ENCODE measurements at regions not wholly inside any gene's neighbourhood (a gene's known extent, or its start where the extent isn't known, plus 50 kb on each side); places are given as distances from the start of the nearest gene placed in this dataset.
"Not testable (repeated sequence)": the region's sequence is repeated elsewhere in the genome, so short reads cannot be mapped to it uniquely, and the experiment has no call there.

DNA sequence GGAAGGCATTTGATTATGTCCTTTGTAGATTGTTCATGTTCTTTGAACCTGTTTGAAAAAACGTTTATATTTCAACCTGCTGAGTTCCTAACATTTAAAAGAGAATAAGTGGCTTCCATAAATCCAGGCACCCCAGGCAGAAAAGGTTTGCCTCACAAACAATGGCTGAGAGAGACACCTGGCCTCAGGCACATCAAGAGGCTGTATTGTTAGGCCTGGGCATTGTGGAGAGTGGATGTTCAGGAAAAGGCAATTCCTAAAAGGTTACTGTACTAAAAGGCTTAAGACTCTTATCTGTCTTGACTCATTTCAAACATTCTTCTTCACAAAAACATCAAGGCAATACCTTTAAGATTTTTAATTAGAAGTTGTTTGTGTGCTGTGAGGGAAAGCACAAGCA, 811.7 kb downstream of the PRIM2 start:
- not testable (repeated sequence) for H2AFZ ChIP-seq (ENCODE audit: low read length); H3K79me2 ChIP-seq (ENCODE audit: insufficient read depth, low read length); DNase-seq (ENCODE audit: insufficient read length, low spot score, missing footprints); H3K27me3 ChIP-seq (ENCODE audit: insufficient read depth, low read length); H3K4me2 ChIP-seq (ENCODE audit: insufficient read depth, low read length); H3K4me3 ChIP-seq (ENCODE audit: insufficient read depth, low read length); H3K4me1 ChIP-seq (ENCODE audit: insufficient read depth, low read length); H3K27ac ChIP-seq (ENCODE audit: low read depth, low read length); H3K9me3 ChIP-seq (ENCODE audit: low read depth, low read length); H3K36me3 ChIP-seq (ENCODE audit: insufficient read depth, low read length); H4K20me1 ChIP-seq (ENCODE audit: insufficient read depth, low read length)

DNA sequence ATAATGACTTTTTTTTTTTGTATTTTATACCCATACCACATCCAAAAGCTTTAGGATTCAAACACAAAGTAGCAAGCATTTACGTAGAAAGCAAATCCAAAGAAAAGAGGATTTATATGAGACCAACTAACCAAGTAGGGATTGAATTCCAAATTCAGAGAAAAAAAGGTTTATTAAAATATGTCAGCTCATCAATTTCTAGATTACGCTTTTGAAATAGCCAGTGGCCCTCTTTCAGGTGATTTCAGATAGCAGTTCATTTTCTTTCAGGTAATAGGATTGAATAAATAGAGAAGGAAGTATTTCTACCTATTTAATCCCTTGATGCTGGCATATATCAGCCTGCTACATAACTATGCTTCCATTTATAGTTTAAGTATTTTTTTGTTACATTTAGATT, 822.3 kb downstream of the PRIM2 start:
- H4K20me1 ChIP-seq (ENCODE audit: insufficient read depth, low read length); H3K27me3 ChIP-seq (ENCODE audit: insufficient read depth, low read length); H3K79me2 ChIP-seq (ENCODE audit: insufficient read depth, low read length); H3K4me2 ChIP-seq (ENCODE audit: insufficient read depth, low read length); H3K4me1 ChIP-seq (ENCODE audit: insufficient read depth, low read length); H3K4me3 ChIP-seq (ENCODE audit: insufficient read depth, low read length); DNase-seq (ENCODE audit: insufficient read length, low spot score, missing footprints); H3K9me3 ChIP-seq (ENCODE audit: low read depth, low read length); H3K27ac ChIP-seq (ENCODE audit: low read depth, low read length); H3K36me3 ChIP-seq (ENCODE audit: insufficient read depth, low read length); H2AFZ ChIP-seq (ENCODE audit: low read length): not testable (repeated sequence)

- not testable (repeated sequence) for DNase-seq (ENCODE audit: insufficient read length, low spot score, missing footprints); H3K4me2 ChIP-seq (ENCODE audit: insufficient read depth, low read length); H3K9me3 ChIP-seq (ENCODE audit: low read depth, low read length); H3K4me1 ChIP-seq (ENCODE audit: insufficient read depth, low read length); H3K27ac ChIP-seq (ENCODE audit: low read depth, low read length); H3K36me3 ChIP-seq (ENCODE audit: insufficient read depth, low read length); H2AFZ ChIP-seq (ENCODE audit: low read length); H3K27me3 ChIP-seq (ENCODE audit: insufficient read depth, low read length); H3K4me3 ChIP-seq (ENCODE audit: insufficient read depth, low read length); H4K20me1 ChIP-seq (ENCODE audit: insufficient read depth, low read length); H3K79me2 ChIP-seq (ENCODE audit: insufficient read depth, low read length)
These were observed 853.6 kb downstream of the PRIM2 start for GRCh38 chr6:58171025-58171424.

DNA sequence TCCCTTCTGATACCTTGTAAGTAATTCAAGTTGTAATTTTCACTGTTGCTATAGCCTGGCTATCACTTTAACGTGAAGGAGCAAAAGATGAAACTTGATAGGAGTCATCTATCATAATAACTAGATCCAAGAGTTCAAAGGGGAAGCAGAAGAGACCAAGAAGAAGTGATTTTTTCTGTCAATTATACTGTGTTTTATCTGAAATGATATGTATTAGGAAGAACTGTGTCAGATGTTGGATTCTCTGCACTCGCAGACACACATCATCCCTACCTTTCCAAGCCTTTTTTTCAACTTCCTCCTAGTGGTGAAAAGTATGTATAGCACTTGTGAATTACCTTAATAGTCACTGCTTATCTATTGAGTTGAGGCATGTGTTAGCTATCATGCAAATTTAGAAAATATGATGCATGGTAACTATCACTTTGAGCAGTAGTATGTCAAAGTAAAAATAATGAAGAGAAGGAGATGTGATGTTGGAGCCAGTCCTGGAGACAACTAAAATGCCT, 864.2 kb downstream of the PRIM2 start:
- not testable (repeated sequence) for H3K36me3 ChIP-seq (ENCODE audit: insufficient read depth, low read length); H3K4me2 ChIP-seq (ENCODE audit: insufficient read depth, low read length)

GRCh38 chr6:58185300-58185699, 867.9 kb downstream of the PRIM2 start:
- H3K9me3 ChIP-seq (ENCODE audit: low read depth, low read length); H3K79me2 ChIP-seq (ENCODE audit: insufficient read depth, low read length); H3K27ac ChIP-seq (ENCODE audit: low read depth, low read length); H2AFZ ChIP-seq (ENCODE audit: low read length); H3K4me1 ChIP-seq (ENCODE audit: insufficient read depth, low read length); DNase-seq (ENCODE audit: insufficient read length, low spot score, missing footprints); H3K4me3 ChIP-seq (ENCODE audit: insufficient read depth, low read length); H3K27me3 ChIP-seq (ENCODE audit: insufficient read depth, low read length); H3K36me3 ChIP-seq (ENCODE audit: insufficient read depth, low read length); H3K4me2 ChIP-seq (ENCODE audit: insufficient read depth, low read length); H4K20me1 ChIP-seq (ENCODE audit: insufficient read depth, low read length): not testable (repeated sequence)

More for the DNA sequence above, 864.2 kb downstream of the PRIM2 start:
- H3K9me3 ChIP-seq (ENCODE audit: low read depth, low read length); H3K27ac ChIP-seq (ENCODE audit: low read depth, low read length); H4K20me1 ChIP-seq (ENCODE audit: insufficient read depth, low read length); H3K27me3 ChIP-seq (ENCODE audit: insufficient read depth, low read length); H3K4me3 ChIP-seq (ENCODE audit: insufficient read depth, low read length); H3K79me2 ChIP-seq (ENCODE audit: insufficient read depth, low read length); H2AFZ ChIP-seq (ENCODE audit: low read length); DNase-seq (ENCODE audit: insufficient read length, low spot score, missing footprints); H3K4me1 ChIP-seq (ENCODE audit: insufficient read depth, low read length): not testable (repeated sequence)

GRCh38 chr6:58193209-58193608, 875.8 kb downstream of the PRIM2 start:
- H2AFZ ChIP-seq (ENCODE audit: low read length); H3K4me3 ChIP-seq (ENCODE audit: insufficient read depth, low read length); DNase-seq (ENCODE audit: insufficient read length, low spot score, missing footprints); H3K27me3 ChIP-seq (ENCODE audit: insufficient read depth, low read length); H3K36me3 ChIP-seq (ENCODE audit: insufficient read depth, low read length); H3K4me2 ChIP-seq (ENCODE audit: insufficient read depth, low read length); H3K4me1 ChIP-seq (ENCODE audit: insufficient read depth, low read length); H4K20me1 ChIP-seq (ENCODE audit: insufficient read depth, low read length); H3K27ac ChIP-seq (ENCODE audit: low read depth, low read length); H3K79me2 ChIP-seq (ENCODE audit: insufficient read depth, low read length); H3K9me3 ChIP-seq (ENCODE audit: low read depth, low read length): not testable (repeated sequence)

GRCh38 chr6:58198301-58198700, 880.9 kb downstream of the PRIM2 start:
- DNase-seq (ENCODE audit: insufficient read length, low spot score, missing footprints) = no peak

GRCh38 chr6:58237124-58237523, 919.7 kb downstream of the PRIM2 start:
- not testable (repeated sequence) for H3K36me3 ChIP-seq (ENCODE audit: insufficient read depth, low read length); DNase-seq (ENCODE audit: insufficient read length, low spot score, missing footprints); H2AFZ ChIP-seq (ENCODE audit: low read length); H4K20me1 ChIP-seq (ENCODE audit: insufficient read depth, low read length); H3K27me3 ChIP-seq (ENCODE audit: insufficient read depth, low read length); H3K79me2 ChIP-seq (ENCODE audit: insufficient read depth, low read length); H3K4me3 ChIP-seq (ENCODE audit: insufficient read depth, low read length); H3K4me1 ChIP-seq (ENCODE audit: insufficient read depth, low read length); H3K27ac ChIP-seq (ENCODE audit: low read depth, low read length); H3K4me2 ChIP-seq (ENCODE audit: insufficient read depth, low read length); H3K9me3 ChIP-seq (ENCODE audit: low read depth, low read length)

More at GRCh38 chr6:58198301-58198700, 880.9 kb downstream of the PRIM2 start:
- H2AFZ ChIP-seq (ENCODE audit: low read length) = no peak overlapping the region
- TF ChIP-seq, protein P1, sequence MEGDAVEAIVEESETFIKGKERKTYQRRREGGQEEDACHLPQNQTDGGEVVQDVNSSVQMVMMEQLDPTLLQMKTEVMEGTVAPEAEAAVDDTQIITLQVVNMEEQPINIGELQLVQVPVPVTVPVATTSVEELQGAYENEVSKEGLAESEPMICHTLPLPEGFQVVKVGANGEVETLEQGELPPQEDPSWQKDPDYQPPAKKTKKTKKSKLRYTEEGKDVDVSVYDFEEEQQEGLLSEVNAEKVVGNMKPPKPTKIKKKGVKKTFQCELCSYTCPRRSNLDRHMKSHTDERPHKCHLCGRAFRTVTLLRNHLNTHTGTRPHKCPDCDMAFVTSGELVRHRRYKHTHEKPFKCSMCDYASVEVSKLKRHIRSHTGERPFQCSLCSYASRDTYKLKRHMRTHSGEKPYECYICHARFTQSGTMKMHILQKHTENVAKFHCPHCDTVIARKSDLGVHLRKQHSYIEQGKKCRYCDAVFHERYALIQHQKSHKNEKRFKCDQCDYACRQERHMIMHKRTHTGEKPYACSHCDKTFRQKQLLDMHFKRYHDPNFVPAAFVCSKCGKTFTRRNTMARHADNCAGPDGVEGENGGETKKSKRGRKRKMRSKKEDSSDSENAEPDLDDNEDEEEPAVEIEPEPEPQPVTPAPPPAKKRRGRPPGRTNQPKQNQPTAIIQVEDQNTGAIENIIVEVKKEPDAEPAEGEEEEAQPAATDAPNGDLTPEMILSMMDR (IDR thresholded peaks at IDR 0.05; ENCODE audit: extremely low read depth, low read depth, low read length) = no peak
- H3K79me2 ChIP-seq (ENCODE audit: insufficient read depth, low read length) = no peaks in the 10 kb centered on the region
- H3K4me1 ChIP-seq (ENCODE audit: insufficient read depth, low read length) = no peaks in the 10 kb centered on the region
- H3K4me3 ChIP-seq (ENCODE audit: insufficient read depth, low read length) = no peak overlapping the region
- H3K27ac ChIP-seq (ENCODE audit: low read depth, low read length) = no peak overlapping the region
- no peaks in the 10 kb centered on the region for H4K20me1 ChIP-seq (ENCODE audit: insufficient read depth, low read length)
- H3K4me2 ChIP-seq (ENCODE audit: insufficient read depth, low read length) = no peak overlapping the region
- H3K27me3 ChIP-seq (ENCODE audit: insufficient read depth, low read length) = no peaks in the 10 kb centered on the region
- H3K36me3 ChIP-seq (ENCODE audit: insufficient read depth, low read length) = no peaks in the 10 kb centered on the region
- no peaks in the 10 kb centered on the region for H3K9me3 ChIP-seq (ENCODE audit: low read depth, low read length)

Data from osteoblast (primary cell).